B cell (primary cell): ENCODE measurements at regions not wholly inside any gene's neighbourhood (a gene's known extent, or its start where the extent isn't known, plus 50 kb on each side); places are given as distances from the start of the nearest gene placed in this dataset.

Experiments
- CTCF ChIP-seq: fragments of 200-600 bp; IDR thresholded peaks from one replicate; pipeline ENCODE4 v1.8.0; 2022; ENCODE audit warnings: antibody characterized with exemption, mild to moderate bottlenecking
- EZH2 ChIP-seq: IDR thresholded peaks from 2 replicates; pipeline ENCODE4 v1.6.1; 2012; ENCODE audit warnings: borderline replicate concordance, low read depth, mild to moderate bottlenecking, moderate library complexity, low read length; ENCODE audit not compliant: insufficient read depth, poor library complexity, severe bottlenecking

DNA sequence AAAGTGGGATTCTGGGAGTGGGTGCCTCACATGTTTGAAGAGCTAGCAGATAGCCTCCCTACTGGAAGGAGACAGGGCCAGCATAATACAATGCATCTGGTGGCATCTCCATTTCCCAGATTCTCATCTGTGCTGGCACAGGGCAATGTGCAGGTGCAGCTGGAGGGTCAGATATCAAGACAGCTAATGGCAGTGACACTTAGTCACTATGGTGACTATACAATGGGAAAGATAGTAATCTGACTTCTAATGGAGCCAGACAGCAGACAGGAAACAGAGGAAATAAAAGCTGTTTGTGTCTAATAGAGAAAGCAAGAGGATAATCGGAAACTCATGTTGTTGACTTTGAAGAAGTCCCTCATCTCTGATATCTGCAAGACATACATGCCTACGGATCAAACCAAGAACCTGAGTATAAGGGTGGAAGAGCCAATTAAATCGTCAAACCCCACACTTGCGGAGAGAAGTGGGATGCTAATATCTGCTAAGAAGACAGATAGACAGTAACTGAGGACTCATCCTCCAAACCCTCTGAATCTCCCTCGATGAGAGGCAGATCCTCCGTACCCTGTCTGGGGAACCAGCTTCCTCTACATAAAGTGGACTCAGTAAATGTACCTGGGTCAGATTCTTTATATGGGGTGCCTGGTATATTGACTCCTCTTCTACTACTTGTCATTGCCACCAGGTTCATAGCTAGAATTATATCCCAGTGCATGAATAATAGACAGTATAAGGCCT, 692.7 kb downstream of the SOCS6 start:
- TF ChIP-seq CTCF (no peak), EZH2 (no peak)
